CD14-positive monocyte (primary cell): ENCODE measurements at regions not wholly inside any gene's neighbourhood (a gene's known extent, or its start where the extent isn't known, plus 50 kb on each side); places are given as distances from the start of the nearest gene placed in this dataset.

ENCODE experiments used
- DNase-seq, 3 donors: peaks; one replicate each; pipeline ENCODE4 v3.0.0-alpha.2; 2011 to 2022
- H2AFZ ChIP-seq: 2 replicates; pipeline ENCODE4 v1.6.0; 2012; ENCODE audit warnings: mild to moderate bottlenecking, low read depth, low read length, inconsistent platforms; ENCODE audit not compliant: insufficient read depth, poor library complexity, severe bottlenecking
- H3K27ac ChIP-seq, 2 donors: 1 replicate in 1 of 2; 2 replicates in 1 of 2; pipeline ENCODE4 v1.5.1; 2012 to 2013; ENCODE audit warnings: low read length in 2 of 2, control low read depth in 1 of 2, inconsistent platforms in 1 of 2, low read depth in 1 of 2, mild to moderate bottlenecking in 1 of 2
- H3K27me3 ChIP-seq, 2 donors: one replicate each; pipeline versions ENCODE4 v1.6.0 to v1.6.1; 2011 to 2013; ENCODE audit warnings: low read length in 2 of 2; ENCODE audit not compliant: control insufficient read depth in 2 of 2, insufficient read depth in 2 of 2
- H3K36me3 ChIP-seq, 2 donors: replicated peaks in 1 of 2; 1 replicate in 1 of 2; 2 replicates in 1 of 2; pipeline versions ENCODE4 v1.5.1 to v1.6.1; 2012 to 2013; ENCODE audit warnings: low read length in 2 of 2, control low read depth in 1 of 2, inconsistent platforms in 1 of 2, mild to moderate bottlenecking in 1 of 2; ENCODE audit not compliant: insufficient read depth in 2 of 2, control insufficient read depth in 1 of 2
- H3K4me1 ChIP-seq, 2 donors: 1 replicate in 1 of 2; 2 replicates in 1 of 2; pipeline versions ENCODE4 v1.5.1 to v1.6.1; 2012 to 2013; ENCODE audit warnings: low read length in 2 of 2, control low read depth in 1 of 2, inconsistent platforms in 1 of 2, mild to moderate bottlenecking in 1 of 2, moderate library complexity in 1 of 2; ENCODE audit not compliant: insufficient read depth in 2 of 2, control insufficient read depth in 1 of 2
- H3K4me2 ChIP-seq: replicated peaks from 2 replicates; pipeline ENCODE3; 2012; ENCODE audit warnings: low read length, moderate library complexity, mild to moderate bottlenecking; ENCODE audit not compliant: poor library complexity, severe bottlenecking; ENCODE audit errors: extremely low read depth
- H3K4me3 ChIP-seq, 3 experiments: fragments of 200-600 bp in 1 of 3; sonication (generic) in 1 of 3; replicated peaks in 1 of 3; 1 replicate in 2 of 3; 2 replicates in 1 of 3; pipeline ENCODE4 v1.5.1; 2011 to 2013; ENCODE audit warnings: low read length in 3 of 3, mild to moderate bottlenecking in 3 of 3, control low read depth in 2 of 3, low read depth in 2 of 3, inconsistent platforms in 1 of 3, moderate library complexity in 1 of 3
- H3K79me2 ChIP-seq: 2 replicates; pipeline ENCODE4 v1.6.0; 2012; ENCODE audit warnings: mild to moderate bottlenecking, control low read depth, inconsistent platforms, low read length, moderate library complexity; ENCODE audit not compliant: insufficient read depth
- H3K9ac ChIP-seq: 2 replicates; pipeline ENCODE4 v1.6.0; 2017; ENCODE audit warnings: low read length, mild to moderate bottlenecking; ENCODE audit not compliant: insufficient read depth, poor library complexity, severe bottlenecking
- H3K9me3 ChIP-seq, 2 donors: replicated peaks in 1 of 2; 1 replicate in 1 of 2; 2 replicates in 1 of 2; pipeline versions ENCODE4 v1.5.1 to v1.6.1; 2012 to 2013; ENCODE audit warnings: low read length in 2 of 2, control low read depth in 1 of 2; ENCODE audit not compliant: control insufficient read depth in 1 of 2, insufficient read depth in 1 of 2
- H4K20me1 ChIP-seq: 2 replicates; pipeline ENCODE4 v1.6.0; 2012; ENCODE audit warnings: mild to moderate bottlenecking, low read length, control low read depth, moderate library complexity; ENCODE audit not compliant: insufficient read depth
- H3K27ac Mint-ChIP-seq, 7 donors: one replicate each; pipeline ENCODE4 v1.8.0; 2020; ENCODE audit warnings: mild to moderate bottlenecking in 7 of 7, mixed read lengths in 7 of 7, moderate library complexity in 6 of 7, inconsistent platforms in 2 of 7
- H3K27me3 Mint-ChIP-seq, 3 donors: one replicate each; pipeline ENCODE4 v1.8.0; 2021 to 2022; ENCODE audit warnings: low read depth in 3 of 3, mild to moderate bottlenecking in 3 of 3, mixed read lengths in 3 of 3, moderate library complexity in 3 of 3, inconsistent platforms in 1 of 3
- H3K36me3 Mint-ChIP-seq, 2 donors: one replicate each; pipeline ENCODE4 v1.8.0; 2020; ENCODE audit warnings: mixed read lengths in 2 of 2, inconsistent platforms in 1 of 2, mild to moderate bottlenecking in 1 of 2
- H3K4me1 Mint-ChIP-seq: one replicate; pipeline ENCODE4 v1.8.0; 2020; ENCODE audit warnings: mild to moderate bottlenecking, mixed read lengths
- H3K4me3 Mint-ChIP-seq, 2 donors: one replicate each; pipeline ENCODE4 v1.8.0; 2020; ENCODE audit warnings: mild to moderate bottlenecking in 2 of 2, mixed read lengths in 2 of 2, moderate library complexity in 1 of 2
- H3K9me3 Mint-ChIP-seq, 7 donors: one replicate each; pipeline ENCODE4 v1.8.0; 2020 to 2022; ENCODE audit warnings: mixed read lengths in 7 of 7, mild to moderate bottlenecking in 6 of 7, moderate library complexity in 6 of 7, inconsistent platforms in 2 of 7
- CTCF ChIP-seq: fragments of 200-600 bp; IDR thresholded peaks from one replicate; pipeline ENCODE4 v1.8.0; 2022; ENCODE audit warnings: antibody characterized with exemption, mild to moderate bottlenecking
- WGBS: methylation state at CpG from one replicate; pipeline ENCODE4 v1.1.5; 2013; ENCODE audit warnings: missing lambda C conversion rate; ENCODE audit not compliant: insufficient coverage; 5-methylcytosine and 5-hydroxymethylcytosine counted together
- intact Hi-C, 2 donors: fragments of 100-400 bp; cut with micrococcal nuclease; formaldehyde crosslinking; loops; one replicate each; pipeline versions ENCODE4 v1.15.0 to v1.15.1; 2023

DNA sequence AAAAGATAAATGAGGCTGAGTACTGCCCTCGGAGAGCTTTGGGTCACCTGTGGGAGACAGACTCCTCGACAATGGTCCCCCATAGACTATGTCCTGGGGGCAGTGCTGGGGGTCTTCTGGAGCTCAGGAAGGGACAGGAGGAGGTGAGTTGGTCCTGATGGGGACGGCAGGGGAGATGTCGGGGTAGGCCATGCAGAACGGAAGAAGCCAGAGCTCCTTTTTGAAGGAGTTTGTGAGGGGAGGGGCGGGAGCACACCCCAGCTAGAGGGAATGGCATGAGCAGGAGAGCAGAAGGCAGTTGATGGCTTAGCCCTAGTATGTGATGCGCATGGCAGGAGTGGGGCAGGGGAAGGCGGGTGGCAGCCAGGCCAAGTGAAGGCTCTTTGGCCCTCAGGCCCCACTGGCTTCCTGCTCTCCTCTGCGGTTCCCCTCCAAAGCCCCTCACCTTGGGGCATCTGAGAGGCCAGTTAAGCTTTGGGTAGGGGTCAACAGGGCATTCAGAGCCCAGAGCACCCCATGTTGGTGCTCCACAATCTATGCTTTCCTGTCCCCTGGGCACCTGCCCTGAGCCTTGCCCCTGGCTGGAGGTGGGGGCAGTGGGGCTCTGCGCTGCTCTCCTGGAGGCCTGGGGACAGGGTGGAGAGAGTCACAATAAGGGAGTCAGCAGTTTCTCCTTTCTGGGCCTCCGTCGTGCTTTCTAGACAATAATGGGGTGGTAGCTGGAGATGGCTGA is 179.3 kb downstream of the SMAD6 start:
- intact Hi-C loops, result no loop called here
- no peak for TF ChIP-seq CTCF
- no peaks in the 10 kb centered on the region for H3K4me1 Mint-ChIP-seq
- H3K4me3 Mint-ChIP-seq, result no peak overlapping the region
- H3K9me3 Mint-ChIP-seq, result peaks cover 0 to under 1% (median 0%) of the 10 kb centered on the region in 7 donors
- H3K9me3 ChIP-seq, result no peaks in the 10 kb centered on the region
- H3K27me3 ChIP-seq, result no peaks in the 10 kb centered on the region
- DNase-seq, result no peak
- 97% methylated on average over 8 of the region's 12 CpGs for WGBS
- H3K4me3 ChIP-seq, result no peak overlapping the region
- no peak overlapping the region for H3K27ac Mint-ChIP-seq
- H3K36me3 ChIP-seq, result no peaks in the 10 kb centered on the region
- no peak overlapping the region for H3K27ac ChIP-seq
- H3K27me3 Mint-ChIP-seq, result peaks cover 2 to 12% (median 12%) of the 10 kb centered on the region in 3 donors
- no peak overlapping the region for H3K4me2 ChIP-seq
- H3K36me3 Mint-ChIP-seq, result no peaks in the 10 kb centered on the region
- H3K4me1 ChIP-seq, result no peaks in the 10 kb centered on the region
- H4K20me1 ChIP-seq, result no peaks in the 10 kb centered on the region
- H2AFZ ChIP-seq, result no peak overlapping the region
- H3K9ac ChIP-seq, result no peak overlapping the region
- no peaks in the 10 kb centered on the region for H3K79me2 ChIP-seq

DNA sequence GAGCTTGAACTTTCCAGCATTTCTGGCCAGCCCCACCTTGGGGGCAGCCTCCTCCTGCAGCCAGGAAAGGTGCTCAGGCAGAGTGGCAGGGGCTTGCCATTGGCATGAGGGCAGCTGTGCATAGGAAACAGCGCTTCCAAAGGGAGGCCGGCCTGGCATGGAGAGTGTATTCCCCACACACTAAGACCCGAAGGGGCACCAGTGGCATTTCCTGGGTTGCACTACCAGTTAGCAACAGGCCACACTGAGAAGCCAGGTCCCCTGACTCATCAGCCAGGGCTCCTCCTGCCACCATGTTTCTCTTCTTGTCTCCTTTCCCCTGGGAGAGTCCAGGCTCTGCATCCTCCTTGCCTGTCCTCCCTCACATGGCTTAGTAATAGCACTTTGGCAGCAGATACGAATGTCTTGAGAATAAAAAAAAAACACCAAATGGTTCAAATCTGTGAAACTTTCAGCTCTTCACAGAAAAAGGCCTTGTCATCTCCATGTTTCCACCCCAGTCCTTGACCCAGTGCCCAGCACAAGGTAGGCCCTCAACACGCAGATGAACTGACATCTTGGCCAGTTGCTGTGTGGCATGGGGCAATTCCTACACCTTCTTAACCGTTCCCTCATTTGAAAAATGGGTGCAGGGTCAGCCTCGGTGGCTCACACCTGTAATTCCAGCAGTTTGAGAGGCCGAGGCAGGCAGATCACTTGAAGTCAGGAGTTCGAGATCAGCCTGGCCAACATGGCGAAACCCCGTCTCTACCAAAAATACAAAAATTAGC is 180.4 kb downstream of the SMAD6 start:
- H3K27me3 Mint-ChIP-seq, result peaks cover 2 to 12% (median 8%) of the 10 kb centered on the region in 3 donors
- intact Hi-C loops, result no loop called here
- Histone ChIP-seq H3K27ac (no peak overlapping the region), H2AFZ (no peak overlapping the region), H3K27me3 (no peaks in the 10 kb centered on the region), H3K9ac (no peak overlapping the region), H3K4me2 (no peak overlapping the region), H4K20me1 (no peaks in the 10 kb centered on the region), H3K4me3 (no peak overlapping the region), H3K36me3 (no peaks in the 10 kb centered on the region), H3K4me1 (no peaks in the 10 kb centered on the region), H3K79me2 (no peaks in the 10 kb centered on the region), H3K9me3 (no peaks in the 10 kb centered on the region)
- peaks cover 0 to 4% (median 0%) of the 10 kb centered on the region in 7 donors for H3K9me3 Mint-ChIP-seq
- no peak for DNase-seq
- H3K36me3 Mint-ChIP-seq, result no peaks in the 10 kb centered on the region
- 96% methylated on average over 10 of the region's 11 CpGs for WGBS
- no peak overlapping the region for H3K4me3 Mint-ChIP-seq
- no peak for TF ChIP-seq CTCF
- H3K4me1 Mint-ChIP-seq, result no peaks in the 10 kb centered on the region
- no peak overlapping the region for H3K27ac Mint-ChIP-seq
